ENCODE measurements at regions not wholly inside any gene's neighbourhood (a gene's known extent, or its start where the extent isn't known, plus 50 kb on each side); places are given as distances from the start of the nearest gene placed in this dataset.
"Not testable (repeated sequence)": the region's sequence is repeated elsewhere in the genome, so short reads cannot be mapped to it uniquely, and the experiment has no call there.

DNA sequence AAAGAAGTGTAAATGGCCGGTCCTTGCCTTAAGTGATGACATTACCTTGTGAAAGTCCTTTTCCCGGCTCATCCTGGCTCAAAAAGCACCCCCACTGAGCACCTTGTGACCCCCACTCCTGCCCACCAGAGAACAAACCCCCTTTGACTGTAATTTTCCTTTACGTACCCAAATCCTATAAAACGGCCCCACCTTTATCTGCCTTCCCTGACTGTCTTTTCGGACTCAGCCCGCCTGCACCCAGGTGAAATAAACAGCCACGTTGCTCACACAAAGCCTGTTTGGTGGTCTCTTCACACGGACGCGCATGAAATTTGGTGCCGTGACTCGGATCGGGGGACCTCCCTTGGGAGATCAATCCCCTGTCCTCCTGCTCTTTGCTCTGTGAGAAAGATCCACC is 112.4 kb downstream of the NPY start:
- DNase-seq, result not testable (repeated sequence)

DNA sequence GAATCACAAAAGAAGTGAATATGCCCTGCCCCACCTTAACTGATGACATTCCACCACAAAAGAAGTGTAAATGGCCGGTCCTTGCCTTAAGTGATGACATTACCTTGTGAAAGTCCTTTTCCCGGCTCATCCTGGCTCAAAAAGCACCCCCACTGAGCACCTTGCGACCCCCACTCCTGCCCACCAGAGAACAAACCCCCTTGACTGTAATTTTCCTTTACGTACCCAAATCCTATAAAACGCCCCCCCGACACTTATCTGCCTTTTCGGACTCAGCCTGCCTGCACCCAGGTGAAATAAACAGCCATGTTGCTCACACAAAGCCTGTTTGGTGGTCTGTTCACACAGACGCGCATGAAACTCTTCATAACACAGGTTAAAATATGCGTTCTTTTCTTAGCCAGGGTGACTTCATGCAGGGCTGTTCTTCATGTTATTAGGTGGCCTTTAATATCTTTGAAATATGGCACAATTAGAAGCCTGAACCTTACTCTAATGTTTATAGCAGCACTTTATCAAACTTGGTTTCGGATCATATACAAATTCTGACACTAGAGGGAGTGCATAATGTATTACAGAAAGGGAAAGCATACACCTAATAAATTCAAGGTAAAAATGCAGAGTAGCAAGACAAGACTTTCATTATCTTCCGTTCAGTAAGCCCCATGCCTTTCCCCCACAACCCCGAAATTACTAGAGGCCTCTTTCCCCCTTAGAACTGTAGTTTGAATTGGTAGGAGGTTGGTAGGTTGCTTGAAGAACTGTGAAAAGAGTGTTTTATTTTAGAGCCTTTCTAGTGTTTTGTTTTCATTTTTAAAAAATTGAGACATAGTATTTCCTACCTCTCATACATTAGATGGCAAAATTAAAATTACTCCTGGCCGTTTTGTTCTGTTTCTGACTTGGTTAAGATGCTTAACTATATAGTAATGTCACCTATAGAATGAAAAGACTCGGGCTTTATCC is 117.9 kb downstream of the NPY start:
- DNase-seq, result no peak

DNA sequence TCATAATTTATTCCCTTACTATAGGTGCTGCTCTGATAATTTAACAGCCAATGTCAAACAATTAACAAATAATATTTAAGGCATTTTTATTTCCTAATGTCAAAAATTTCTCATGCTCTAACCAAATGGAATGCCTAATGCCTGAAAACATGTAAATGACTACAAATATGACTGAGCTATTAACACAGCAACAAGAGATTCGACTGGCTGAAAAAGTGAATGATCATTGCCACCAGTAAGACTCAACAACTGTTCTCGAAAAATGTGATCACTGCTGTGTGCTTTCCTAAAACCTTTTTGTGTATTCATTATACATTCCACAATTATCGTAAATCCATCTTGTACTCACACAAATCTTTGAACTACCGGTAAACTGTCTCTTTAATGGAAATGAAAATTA is 118.7 kb downstream of the NPY start:
- no peak for DNase-seq

DNA sequence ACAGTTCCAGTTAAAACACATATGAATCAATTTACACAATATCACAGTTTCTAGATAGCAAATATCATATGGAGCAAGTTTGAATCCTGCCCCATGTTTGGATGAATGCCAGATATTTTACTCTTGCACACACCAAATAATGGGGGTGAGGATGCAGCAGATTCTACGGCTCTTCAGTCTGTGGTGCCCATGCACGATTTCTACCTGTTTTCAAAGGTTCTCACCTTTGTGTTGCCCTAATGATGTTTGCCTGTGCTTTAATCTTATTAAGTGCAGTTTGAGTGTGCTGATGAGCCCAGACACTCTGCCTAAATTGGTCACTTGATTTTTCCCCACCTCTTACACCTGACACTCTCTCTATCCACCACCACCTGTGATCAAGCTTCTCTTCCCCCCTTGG is 119.6 kb downstream of the NPY start:
- no peak for DNase-seq

- DNase-seq, result no peak
These were observed 120.3 kb downstream of the NPY start for GRCh38 chr7:24404315-24404714.

DNA sequence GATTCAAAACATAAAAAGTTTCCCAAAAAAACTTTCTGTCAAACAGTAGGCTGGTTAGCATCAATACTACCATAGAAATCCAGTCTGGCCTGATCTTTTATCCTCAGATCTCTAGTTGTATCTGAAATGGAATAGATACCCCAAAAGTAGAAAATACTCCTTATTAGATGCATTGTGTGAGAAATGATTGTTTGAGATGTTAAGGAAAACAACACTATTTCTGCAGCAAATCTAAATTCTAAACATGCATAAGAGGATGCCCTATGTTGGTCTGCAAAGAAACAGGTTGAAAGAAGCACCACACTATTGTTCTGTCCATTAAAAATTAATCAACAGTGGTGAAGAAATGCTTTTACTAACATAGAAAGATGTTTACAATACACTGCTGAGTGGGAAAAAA is 121.0 kb downstream of the NPY start:
- no peak for DNase-seq

DNA sequence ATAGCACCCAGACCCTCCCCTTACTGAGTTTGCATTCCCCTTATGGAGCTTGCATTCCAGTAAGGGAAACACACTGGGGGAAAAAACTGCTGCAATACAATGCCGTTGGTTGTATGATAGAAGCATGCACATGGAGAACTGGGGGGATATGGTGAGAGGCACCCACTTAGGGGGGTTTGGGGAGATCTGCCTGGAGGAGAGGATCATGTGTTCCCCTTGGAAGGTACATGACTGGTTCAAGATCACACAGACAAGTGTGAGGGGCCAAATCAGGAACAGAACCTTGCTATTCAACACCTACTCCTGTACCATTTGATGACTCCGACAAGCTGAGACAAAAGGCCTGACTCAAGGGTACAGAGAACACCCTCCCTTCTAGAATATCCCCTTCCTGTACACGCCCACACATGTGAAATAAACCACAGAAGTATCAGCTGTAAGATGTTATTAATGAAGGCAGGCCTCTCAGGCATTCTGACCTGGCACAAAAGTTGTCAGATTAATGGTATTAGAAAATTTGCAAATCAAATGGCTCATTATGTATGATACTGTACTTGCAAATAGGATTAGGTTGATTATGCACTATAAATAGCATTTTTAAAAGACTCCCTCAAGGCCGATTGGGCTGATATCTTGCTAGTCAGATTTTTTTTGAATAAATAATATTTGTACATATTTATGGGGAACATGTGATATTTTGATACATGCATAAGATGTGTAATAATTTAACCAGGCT is 122.2 kb downstream of the NPY start:
- DNase-seq, result no peak

DNA sequence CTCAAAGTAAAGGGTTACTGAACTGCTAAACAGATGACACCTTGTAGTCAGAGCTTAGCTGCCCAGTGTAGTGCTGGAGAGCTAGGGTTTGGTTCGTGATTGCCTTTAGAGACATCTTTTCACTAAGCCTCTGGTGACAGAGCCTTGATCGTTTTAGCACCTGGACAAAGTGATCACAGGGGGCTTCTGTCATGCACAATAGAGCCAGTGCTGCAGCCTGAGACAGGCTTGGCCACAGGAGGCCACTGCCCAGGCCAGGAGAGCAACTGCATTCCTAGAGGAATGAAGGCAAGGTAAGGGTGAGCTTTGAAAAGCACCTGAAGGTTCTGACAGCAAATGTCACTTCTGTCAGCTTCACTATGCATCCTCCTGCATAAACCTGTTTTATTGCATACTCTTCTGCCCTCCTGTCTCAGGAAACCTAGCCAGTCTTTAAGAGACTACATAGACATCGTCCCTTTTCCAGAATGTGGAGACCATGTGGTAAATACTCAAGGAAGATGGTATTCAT is 122.9 kb downstream of the NPY start:
- DNase-seq, result no peak

GRCh38 chr7:24407965-24408364 is 124.0 kb downstream of the NPY start:
- DNase-seq, result no peak

GRCh38 chr7:24408798-24409430 is 124.9 kb downstream of the NPY start:
- DNase-seq, result no peak

DNA sequence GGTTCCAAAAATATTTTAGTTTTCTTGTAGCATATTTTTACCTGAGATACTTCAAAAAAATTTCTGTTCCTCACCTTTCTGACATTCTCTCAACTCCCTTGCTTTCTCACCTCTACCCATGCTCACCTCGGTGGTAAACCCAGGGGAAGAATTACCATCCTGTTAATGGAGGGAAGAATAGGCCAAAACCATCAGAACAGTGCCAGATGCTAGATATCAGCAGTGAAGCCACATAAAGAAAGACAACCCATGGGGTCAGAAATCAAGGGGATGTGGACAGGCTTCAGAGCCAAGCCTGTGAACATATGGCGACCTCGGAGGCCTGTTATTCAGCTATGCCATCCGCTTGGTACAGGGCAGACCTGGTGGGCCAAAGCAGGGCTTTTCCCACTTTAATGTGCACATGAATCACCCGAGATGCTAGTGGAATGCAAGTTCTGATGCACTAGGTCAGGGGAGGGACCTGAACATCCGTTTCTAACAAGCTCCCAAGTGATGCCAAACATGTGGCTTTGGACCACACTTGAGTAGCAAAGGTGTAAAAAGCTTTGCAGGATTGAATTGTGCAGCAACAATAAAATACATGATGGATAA is 125.5 kb downstream of the NPY start:
- no peak for DNase-seq

GRCh38 chr7:24411226-24411625 is 127.2 kb downstream of the NPY start:
- DNase-seq, result no peak

GRCh38 chr7:24417526-24418120 is 133.6 kb downstream of the NPY start:
- DNase-seq, result no peak

- no peak for DNase-seq
These were observed 135.1 kb downstream of the NPY start for GRCh38 chr7:24419077-24419476.

DNA sequence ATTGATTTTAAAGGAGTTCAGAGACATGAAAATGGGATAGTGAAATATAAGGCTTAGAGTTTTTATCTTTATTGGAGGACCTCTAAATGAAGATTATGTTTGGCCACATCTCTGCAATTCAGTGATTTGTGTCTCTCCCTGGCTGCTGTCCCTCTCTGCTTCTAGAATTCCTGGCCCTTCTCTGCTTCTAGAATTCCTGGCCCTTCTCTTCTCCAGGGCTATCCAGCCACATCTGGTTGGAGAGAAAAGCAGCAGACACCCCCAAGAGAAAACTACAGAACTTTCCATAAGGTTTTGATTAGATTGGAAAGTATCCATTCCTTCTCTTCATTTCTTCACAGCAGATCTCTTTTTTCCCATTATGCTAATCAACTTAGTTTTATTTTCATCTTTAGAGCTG is 135.5 kb downstream of the NPY start:
- no peak for DNase-seq

DNA sequence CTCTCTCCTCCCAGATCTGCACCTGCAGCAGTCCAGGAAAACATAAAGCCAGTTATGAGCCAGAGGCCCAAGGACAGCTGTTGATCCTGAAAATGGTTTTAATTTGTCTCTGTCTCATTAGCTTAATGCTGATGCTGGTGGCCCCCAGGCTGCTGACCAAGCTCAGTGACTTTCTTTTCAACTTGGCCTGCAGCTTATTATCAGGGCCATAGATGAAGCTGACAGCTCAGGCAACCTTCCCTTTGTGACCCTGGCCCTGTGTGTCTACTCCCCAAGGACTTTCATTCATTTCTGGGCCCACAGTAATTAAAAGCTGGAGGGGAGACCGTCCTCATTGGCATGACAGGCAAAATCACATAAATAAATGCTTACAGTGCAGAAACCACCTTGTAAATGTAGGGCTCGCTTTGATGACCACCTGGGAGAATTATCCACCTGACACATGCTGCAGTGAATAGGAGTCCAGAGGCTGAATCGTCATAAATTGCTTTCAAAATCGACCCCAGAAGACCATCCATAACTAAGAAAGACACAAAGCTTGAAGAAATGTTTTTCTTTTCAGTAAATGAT is 138.5 kb downstream of the NPY start:
- no peak for DNase-seq

DNA sequence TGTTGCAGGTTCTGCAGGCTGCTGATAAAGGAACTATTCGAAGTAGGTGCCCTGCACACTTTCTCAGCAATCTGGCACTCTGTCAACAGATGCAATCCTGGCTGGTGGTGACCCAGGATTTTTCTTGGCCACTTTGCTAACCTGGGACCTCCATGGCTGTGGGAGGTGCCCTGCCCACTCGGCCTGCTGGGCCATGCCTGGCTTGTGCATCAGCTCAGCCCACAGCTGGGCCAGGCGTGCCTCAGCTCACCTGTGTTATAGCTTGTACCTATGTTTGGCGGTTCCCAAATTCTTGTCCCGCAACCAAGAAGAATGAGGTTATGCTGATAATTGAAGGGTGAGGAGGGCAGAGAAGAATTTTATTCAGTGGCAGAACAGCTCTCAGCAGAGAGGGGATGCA is 141.7 kb downstream of the NPY start:
- no peak for DNase-seq

GRCh38 chr7:24427048-24427447 is 143.1 kb downstream of the NPY start:
- DNase-seq, result no peak

GRCh38 chr7:24428676-24429075 is 144.6 kb upstream of the PALS2 start:
- no peak for DNase-seq

- DNase-seq, result no peak
These were observed 140.6 kb upstream of the PALS2 start for GRCh38 chr7:24432677-24433076.

- DNase-seq, result no peak
These were observed 138.3 kb upstream of the PALS2 start for GRCh38 chr7:24434972-24435371.

Data from 8988T (cell line).